Adrenal gland (tissue), 5 donors: ENCODE measurements at regions not wholly inside any gene's neighbourhood (a gene's known extent, or its start where the extent isn't known, plus 50 kb on each side); places are given as distances from the start of the nearest gene placed in this dataset.
"Not testable (repeated sequence)": the region's sequence is repeated elsewhere in the genome, so short reads cannot be mapped to it uniquely, and the experiment has no call there.

Source experiments
- POLR2A ChIP-seq, 2 donors: fragments of 450-650 bp; IDR thresholded peaks; one replicate each; pipeline ENCODE4 v1.6.1; 2017; ENCODE audit warnings: antibody characterized with exemption in 2 of 2, mild to moderate bottlenecking in 2 of 2, moderate library complexity in 1 of 2
- TF ChIP-seq, protein P1 (sequence below), 6 experiments: fragments of 450-650 bp in 4 of 6; fragments of 200-600 bp in 2 of 6; sonication (generic) in 1 of 6; IDR thresholded peaks; 1 replicate in 5 of 6; 2 replicates in 1 of 6; pipeline versions ENCODE4 v1.5.1 to v1.8.0; 2016 to 2021; ENCODE audit warnings: antibody characterized with exemption in 6 of 6, mild to moderate bottlenecking in 2 of 6, moderate library complexity in 1 of 6
- donor health status: DM: no; HTN: no; CAD: no.

DNA sequence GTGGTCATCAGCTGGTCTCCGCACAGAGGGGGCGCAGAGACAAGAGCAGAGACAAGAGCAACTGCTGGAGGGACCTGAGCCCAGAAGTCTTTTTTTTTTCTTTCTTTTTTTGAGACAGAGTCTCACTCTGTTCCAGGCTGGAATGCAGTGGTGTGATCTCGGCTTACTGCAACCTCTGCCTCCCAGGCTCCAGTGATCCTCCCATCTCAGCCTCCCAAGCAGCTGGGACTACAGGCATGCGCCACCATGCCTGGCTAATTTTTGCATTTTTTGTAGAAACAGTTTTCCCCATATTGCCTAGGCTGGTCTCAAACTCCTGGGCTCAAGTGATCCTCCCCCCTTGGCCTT, 64.3 kb upstream of the LYRM9 start:
- TF ChIP-seq, protein P1, sequence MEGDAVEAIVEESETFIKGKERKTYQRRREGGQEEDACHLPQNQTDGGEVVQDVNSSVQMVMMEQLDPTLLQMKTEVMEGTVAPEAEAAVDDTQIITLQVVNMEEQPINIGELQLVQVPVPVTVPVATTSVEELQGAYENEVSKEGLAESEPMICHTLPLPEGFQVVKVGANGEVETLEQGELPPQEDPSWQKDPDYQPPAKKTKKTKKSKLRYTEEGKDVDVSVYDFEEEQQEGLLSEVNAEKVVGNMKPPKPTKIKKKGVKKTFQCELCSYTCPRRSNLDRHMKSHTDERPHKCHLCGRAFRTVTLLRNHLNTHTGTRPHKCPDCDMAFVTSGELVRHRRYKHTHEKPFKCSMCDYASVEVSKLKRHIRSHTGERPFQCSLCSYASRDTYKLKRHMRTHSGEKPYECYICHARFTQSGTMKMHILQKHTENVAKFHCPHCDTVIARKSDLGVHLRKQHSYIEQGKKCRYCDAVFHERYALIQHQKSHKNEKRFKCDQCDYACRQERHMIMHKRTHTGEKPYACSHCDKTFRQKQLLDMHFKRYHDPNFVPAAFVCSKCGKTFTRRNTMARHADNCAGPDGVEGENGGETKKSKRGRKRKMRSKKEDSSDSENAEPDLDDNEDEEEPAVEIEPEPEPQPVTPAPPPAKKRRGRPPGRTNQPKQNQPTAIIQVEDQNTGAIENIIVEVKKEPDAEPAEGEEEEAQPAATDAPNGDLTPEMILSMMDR (IDR thresholded peaks at IDR 0.05): not testable (repeated sequence)
- not testable (repeated sequence) for TF ChIP-seq POLR2A (IDR thresholded peaks at IDR 0.05)
